HK-2 (cell line): ENCODE measurements at regions not wholly inside any gene's neighbourhood (a gene's known extent, or its start where the extent isn't known, plus 50 kb on each side); places are given as distances from the start of the nearest gene placed in this dataset.

Source experiments
- DNase-seq: peaks from one replicate; pipeline ENCODE4 v3.0.0-alpha.2; 2018; ENCODE audit not compliant: unreplicated experiment

- no peak for DNase-seq
Measured at GRCh38 chr18:72181241-72181764, 362.8 kb downstream of the CBLN2 start.

GRCh38 chr18:72180689-72181088 is 363.5 kb downstream of the CBLN2 start:
- DNase-seq: no peak

- DNase-seq: no peak
Measured at GRCh38 chr18:72174972-72175649, 369.0 kb downstream of the CBLN2 start.

GRCh38 chr18:72171596-72171995 is 372.5 kb downstream of the CBLN2 start:
- no peak for DNase-seq

- no peak for DNase-seq
Measured at GRCh38 chr18:72161691-72162090, 382.5 kb downstream of the CBLN2 start.

- no peak for DNase-seq
Measured at GRCh38 chr18:72160510-72161445, 383.4 kb downstream of the CBLN2 start.

- DNase-seq: no peak
Measured at GRCh38 chr18:72155327-72155726, 388.8 kb downstream of the CBLN2 start.

GRCh38 chr18:72154926-72155325 is 389.2 kb downstream of the CBLN2 start:
- DNase-seq: no peak

- no peak for DNase-seq
Measured at GRCh38 chr18:72152935-72153334, 391.2 kb downstream of the CBLN2 start.

- no peak for DNase-seq
Measured at GRCh38 chr18:72147830-72148229, 396.3 kb downstream of the CBLN2 start.

- no peak for DNase-seq
Measured at GRCh38 chr18:72140007-72140406, 404.1 kb downstream of the CBLN2 start.

GRCh38 chr18:72128649-72129048 is 415.5 kb downstream of the CBLN2 start:
- DNase-seq: no peak

GRCh38 chr18:72122103-72122502 is 422.0 kb downstream of the CBLN2 start:
- DNase-seq: no peak

- no peak for DNase-seq
Measured at GRCh38 chr18:72119082-72119481, 425.1 kb downstream of the CBLN2 start.

GRCh38 chr18:72114801-72115594 is 429.1 kb downstream of the CBLN2 start:
- no peak for DNase-seq

GRCh38 chr18:72107647-72108383 is 436.3 kb downstream of the CBLN2 start:
- no peak for DNase-seq

GRCh38 chr18:72104851-72105250 is 439.3 kb downstream of the CBLN2 start:
- no peak for DNase-seq

GRCh38 chr18:72102412-72102811 is 441.7 kb downstream of the CBLN2 start:
- DNase-seq: no peak

- no peak for DNase-seq
Measured at GRCh38 chr18:72100465-72101004, 443.6 kb downstream of the CBLN2 start.

GRCh38 chr18:72091369-72091768 is 452.8 kb downstream of the CBLN2 start:
- DNase-seq: no peak

GRCh38 chr18:72089432-72089831 is 454.7 kb downstream of the CBLN2 start:
- DNase-seq: no peak
